Muscle of leg (tissue), 3 donors: ENCODE measurements at regions not wholly inside any gene's neighbourhood (a gene's known extent, or its start where the extent isn't known, plus 50 kb on each side); places are given as distances from the start of the nearest gene placed in this dataset.

Experiments
- DNase-seq: peaks from one replicate; pipeline ENCODE4 v3.0.0; 2013
- H3K27ac ChIP-seq: one replicate; pipeline ENCODE4 v1.5.1; 2013; ENCODE audit warnings: mild to moderate bottlenecking, low read length, control low read depth
- H3K27me3 ChIP-seq: one replicate; pipeline ENCODE4 v1.6.1; 2013; ENCODE audit warnings: low read length; ENCODE audit not compliant: control insufficient read depth, insufficient read depth
- H3K36me3 ChIP-seq: one replicate; pipeline ENCODE4 v1.6.1; 2013; ENCODE audit warnings: low read length; ENCODE audit not compliant: control insufficient read depth, insufficient read depth
- H3K4me1 ChIP-seq: one replicate; pipeline ENCODE4 v1.6.1; 2013; ENCODE audit warnings: low read length; ENCODE audit not compliant: control insufficient read depth, insufficient read depth
- H3K4me3 ChIP-seq: one replicate; pipeline ENCODE4 v1.5.1; 2013; ENCODE audit warnings: low read length, control low read depth
- H3K9me3 ChIP-seq: replicated peaks from 2 replicates; pipeline ENCODE4 v1.6.1; 2013; ENCODE audit warnings: low read depth, low read length; ENCODE audit not compliant: control insufficient read depth
- WGBS: methylation state at CpG from one replicate; pipeline ENCODE4 v1.1.5; 2013; ENCODE audit warnings: missing lambda C conversion rate; ENCODE audit not compliant: insufficient coverage; 5-methylcytosine and 5-hydroxymethylcytosine counted together

DNA sequence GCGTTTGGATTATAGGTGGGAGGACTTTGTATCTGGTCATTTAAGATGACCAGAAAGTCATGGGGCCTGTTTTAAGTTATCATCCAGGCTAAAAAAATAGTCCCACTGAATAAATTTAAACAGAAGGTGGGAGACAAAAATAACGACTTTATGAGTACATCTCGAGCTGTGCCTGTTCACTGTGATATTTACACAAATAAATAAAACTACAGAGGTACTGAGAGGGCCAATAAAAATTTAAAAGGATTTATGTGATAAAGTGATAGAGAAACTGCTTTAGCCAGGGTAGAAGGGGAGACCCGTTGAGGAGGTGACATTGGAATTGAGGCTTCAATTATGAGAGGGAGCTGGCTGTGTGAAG lies 53.4 kb upstream of the PMEPA1 start:
- no peak overlapping the region for H3K27ac ChIP-seq
- 58% methylated on average over 1 of the region's 4 CpGs for WGBS
- H3K27me3 ChIP-seq, result peaks cover 2% of the 10 kb centered on the region
- H3K4me1 ChIP-seq, result no peaks in the 10 kb centered on the region
- H3K9me3 ChIP-seq, result peaks cover 6% of the 10 kb centered on the region
- DNase-seq, result no peak
- no peak overlapping the region for H3K4me3 ChIP-seq
- no peaks in the 10 kb centered on the region for H3K36me3 ChIP-seq

DNA sequence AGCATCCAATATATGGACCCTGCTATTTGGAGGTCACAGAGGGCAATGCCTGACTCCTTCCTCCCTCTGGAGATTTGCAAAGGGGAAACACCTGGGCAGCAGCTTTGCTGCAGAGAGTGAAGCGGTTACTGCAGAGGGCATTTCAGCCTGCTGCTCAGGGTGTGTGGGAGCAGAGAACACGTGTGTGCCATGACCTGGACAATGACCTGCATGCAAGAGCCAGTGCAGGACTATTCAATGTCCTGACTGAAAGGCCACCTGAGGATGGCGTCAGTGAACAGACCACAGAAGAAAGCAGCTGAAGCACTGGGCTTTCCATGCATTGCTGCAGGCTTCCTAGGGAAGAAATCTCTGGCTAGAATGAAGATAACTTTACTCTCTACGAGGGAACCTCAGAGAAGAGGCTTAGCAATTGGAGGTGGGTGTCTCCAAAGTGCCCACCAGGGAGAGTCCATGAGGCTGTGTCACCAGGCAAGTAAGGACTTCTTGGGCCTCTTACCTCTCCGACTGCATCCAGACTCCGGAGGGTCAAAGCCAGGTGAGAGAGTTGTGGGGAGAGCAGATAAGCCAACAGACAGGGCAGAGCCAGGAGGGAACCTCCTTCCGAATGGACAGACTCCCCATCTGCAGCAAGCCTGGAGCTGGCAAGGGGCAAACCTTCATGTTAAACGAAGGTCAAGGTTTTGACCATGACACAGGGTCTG lies 52.9 kb upstream of the PMEPA1 start:
- no peak for DNase-seq
- H3K27ac ChIP-seq, result no peak overlapping the region
- no peaks in the 10 kb centered on the region for H3K36me3 ChIP-seq
- peaks cover 2% of the 10 kb centered on the region for H3K27me3 ChIP-seq
- WGBS, result 68% methylated on average over 8 of the region's 8 CpGs
- no peaks in the 10 kb centered on the region for H3K4me1 ChIP-seq
- H3K4me3 ChIP-seq, result no peak overlapping the region
- peaks cover 6% of the 10 kb centered on the region for H3K9me3 ChIP-seq

DNA sequence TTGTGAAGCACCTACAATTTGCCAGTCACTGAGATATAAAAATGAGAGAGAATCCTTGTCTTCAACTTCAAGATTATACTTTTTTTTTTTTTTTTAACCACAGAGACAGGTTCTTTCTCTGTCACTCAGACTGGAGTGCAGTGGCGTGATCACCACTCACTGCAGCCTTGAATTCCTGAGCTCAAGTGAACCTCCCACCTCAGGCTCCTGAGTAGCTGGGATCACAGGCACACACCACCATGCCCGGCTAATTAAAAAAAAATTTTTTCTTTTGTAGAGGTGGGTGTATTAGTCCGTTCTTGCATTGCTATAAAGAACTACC lies 51.6 kb upstream of the PMEPA1 start:
- no peak overlapping the region for H3K27ac ChIP-seq
- DNase-seq, result no peak
- H3K36me3 ChIP-seq, result no peaks in the 10 kb centered on the region
- peaks cover 4% of the 10 kb centered on the region for H3K27me3 ChIP-seq
- no peaks in the 10 kb centered on the region for H3K4me1 ChIP-seq
- no peak overlapping the region for H3K4me3 ChIP-seq
- no CpG with 5 or more reads among the region's 3 CpGs for WGBS
- H3K9me3 ChIP-seq, result peaks cover 12% of the 10 kb centered on the region

DNA sequence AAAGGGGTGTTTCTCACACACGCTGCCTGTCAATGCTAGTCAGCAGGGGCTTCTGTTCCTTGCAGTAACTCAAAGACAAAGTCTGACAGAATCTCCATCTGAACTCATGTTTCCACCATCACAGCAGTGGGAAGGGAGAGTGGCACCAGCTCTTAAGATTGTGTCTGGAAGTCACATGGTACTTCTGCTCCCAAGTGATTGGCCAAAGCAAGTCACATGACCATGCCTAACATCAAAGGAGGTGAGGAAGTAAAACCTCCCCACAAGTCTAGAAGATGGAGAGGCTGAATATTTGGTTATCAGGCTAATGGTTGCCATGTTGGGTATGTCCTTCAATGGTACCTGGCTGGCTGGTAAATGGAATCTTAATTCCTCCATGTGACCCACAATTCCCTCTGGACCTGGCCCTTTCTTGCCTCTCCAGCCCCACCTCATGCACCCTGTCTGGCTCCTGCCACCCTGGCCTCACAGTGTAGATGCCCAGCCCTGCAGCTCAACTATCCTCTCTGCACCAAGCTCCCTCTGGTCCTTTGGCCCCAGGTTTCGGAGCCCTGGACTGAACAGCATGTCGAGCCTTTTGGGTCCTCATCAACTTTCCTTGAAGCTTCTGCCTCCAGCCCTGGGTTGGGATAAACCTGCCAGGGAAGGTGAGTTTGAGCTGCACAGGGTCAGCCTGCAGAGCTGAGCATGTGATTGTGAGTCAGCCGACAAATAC lies 51.0 kb upstream of the PMEPA1 start:
- Histone ChIP-seq H3K27me3 (peaks cover 4% of the 10 kb centered on the region), H3K4me1 (no peaks in the 10 kb centered on the region), H3K4me3 (no peak overlapping the region), H3K36me3 (no peaks in the 10 kb centered on the region), H3K27ac (no peak overlapping the region), H3K9me3 (peaks cover 12% of the 10 kb centered on the region)
- no peak for DNase-seq
- 80% methylated on average over 2 of the region's 4 CpGs for WGBS

- Histone ChIP-seq H3K27ac (no peak overlapping the region), H3K27me3 (peaks cover 4% of the 10 kb centered on the region), H3K4me3 (no peak overlapping the region), H3K36me3 (no peaks in the 10 kb centered on the region), H3K9me3 (peaks cover 11% of the 10 kb centered on the region), H3K4me1 (no peaks in the 10 kb centered on the region)
- DNase-seq, result no peak
- WGBS, result 67% methylated on average over 4 of the region's 4 CpGs
Observed at GRCh38 chr20:57759724-57760123, 49.9 kb upstream of the PMEPA1 start.
